HG03097 (cell line): ENCODE measurements at regions not wholly inside any gene's neighbourhood (a gene's known extent, or its start where the extent isn't known, plus 50 kb on each side); places are given as distances from the start of the nearest gene placed in this dataset.

Experiments
- ATAC-seq: cut with Tn5 transposase; IDR thresholded peaks from one replicate; pipeline ENCODE4 v1.9.1; 2021; ENCODE audit not compliant: unreplicated experiment, low FRiP score

DNA sequence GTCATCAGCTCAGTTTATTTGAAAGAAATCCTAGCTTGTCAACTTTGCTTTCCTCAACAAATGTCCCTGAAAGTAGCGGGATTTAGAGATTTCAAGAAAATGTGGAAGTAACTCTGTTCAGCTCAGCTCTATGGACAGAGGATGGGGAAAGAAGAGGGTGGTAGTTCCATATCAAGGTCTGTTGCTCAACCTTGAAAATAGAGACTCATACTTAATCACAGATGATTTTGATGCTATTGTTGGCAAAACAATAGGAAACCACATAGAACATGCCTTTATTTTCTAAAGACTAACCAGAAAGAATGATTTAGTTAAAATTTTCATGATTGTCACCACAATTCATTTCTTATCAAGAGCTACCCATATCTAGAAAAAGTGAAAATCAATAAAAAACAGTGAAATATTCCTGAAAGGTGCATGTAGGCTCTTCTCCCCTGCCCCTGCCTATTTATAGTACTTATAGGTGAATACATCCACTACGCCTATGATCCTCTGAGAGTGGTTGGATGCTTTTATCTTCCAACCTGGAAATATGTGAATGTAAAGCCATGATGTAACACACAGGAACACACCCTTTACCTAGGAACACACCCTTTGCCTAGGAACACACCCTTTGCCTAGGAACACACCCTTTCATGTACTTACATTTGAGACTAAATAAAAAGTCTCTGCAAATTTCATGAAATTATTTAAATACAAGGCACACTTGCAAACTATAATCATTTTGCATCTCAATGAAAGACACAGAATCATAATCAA lies 65.8 kb downstream of the ETAA1 start:
- ATAC-seq, result no peak

GRCh38 chr2:67463810-67464209 lies 66.7 kb downstream of the ETAA1 start:
- ATAC-seq, result no peak

DNA sequence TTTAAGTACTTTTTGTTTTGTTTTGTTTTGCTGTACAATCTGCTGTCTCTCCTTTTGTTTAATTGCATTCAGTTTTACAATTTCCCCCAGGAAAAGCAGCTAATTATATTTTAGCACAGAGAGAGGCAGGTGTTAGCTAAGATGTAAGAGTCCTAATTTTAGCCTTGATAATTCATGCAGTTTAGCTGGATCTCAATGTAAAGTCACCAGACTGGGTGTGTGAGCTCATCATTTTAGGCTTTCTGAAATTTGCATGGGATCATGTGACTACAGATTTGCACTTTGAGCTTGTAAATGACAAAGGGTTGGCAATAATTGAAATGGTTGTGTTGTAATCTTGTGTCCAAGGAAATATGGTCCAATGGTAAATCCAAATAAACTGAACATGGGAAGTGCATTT lies 68.5 kb downstream of the ETAA1 start:
- no peak for ATAC-seq

DNA sequence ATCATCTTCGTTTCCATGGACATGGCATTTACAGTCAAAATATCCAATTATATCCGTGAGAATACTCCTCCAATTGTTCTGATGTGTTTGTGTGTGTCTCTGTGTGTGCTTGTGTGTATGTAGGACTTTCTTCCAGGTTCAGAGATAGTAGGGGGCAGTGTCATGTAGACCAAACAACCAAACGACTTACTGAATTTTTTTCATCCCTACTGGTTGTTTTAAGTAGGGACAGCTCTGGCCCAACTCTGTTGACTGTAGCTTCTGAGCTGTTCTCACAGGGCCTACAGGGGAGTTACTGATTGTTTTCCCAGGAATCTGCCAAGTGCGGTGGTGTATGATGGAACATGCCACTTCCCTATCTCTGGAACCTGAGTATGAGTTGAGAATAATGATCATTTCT lies 69.6 kb downstream of the ETAA1 start:
- no peak for ATAC-seq

DNA sequence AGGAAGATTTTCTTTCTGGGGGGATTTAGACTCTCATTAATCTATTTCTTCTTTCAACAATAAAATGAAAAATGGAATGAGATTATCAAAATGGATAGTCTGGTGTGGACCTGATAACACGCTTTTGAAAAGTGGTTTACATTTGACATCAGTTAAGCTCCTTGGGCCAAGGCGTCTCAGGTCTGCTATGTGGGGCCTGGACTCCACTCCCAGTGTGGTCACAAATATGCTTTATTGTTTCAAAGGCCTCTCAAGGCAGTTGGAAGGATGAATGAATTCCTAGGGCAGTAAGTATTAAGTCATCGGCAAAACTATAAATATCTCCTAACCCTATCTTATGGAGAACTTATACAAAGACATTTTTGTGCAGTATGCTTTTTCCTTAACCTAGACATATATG lies 74.5 kb downstream of the ETAA1 start:
- no peak for ATAC-seq

DNA sequence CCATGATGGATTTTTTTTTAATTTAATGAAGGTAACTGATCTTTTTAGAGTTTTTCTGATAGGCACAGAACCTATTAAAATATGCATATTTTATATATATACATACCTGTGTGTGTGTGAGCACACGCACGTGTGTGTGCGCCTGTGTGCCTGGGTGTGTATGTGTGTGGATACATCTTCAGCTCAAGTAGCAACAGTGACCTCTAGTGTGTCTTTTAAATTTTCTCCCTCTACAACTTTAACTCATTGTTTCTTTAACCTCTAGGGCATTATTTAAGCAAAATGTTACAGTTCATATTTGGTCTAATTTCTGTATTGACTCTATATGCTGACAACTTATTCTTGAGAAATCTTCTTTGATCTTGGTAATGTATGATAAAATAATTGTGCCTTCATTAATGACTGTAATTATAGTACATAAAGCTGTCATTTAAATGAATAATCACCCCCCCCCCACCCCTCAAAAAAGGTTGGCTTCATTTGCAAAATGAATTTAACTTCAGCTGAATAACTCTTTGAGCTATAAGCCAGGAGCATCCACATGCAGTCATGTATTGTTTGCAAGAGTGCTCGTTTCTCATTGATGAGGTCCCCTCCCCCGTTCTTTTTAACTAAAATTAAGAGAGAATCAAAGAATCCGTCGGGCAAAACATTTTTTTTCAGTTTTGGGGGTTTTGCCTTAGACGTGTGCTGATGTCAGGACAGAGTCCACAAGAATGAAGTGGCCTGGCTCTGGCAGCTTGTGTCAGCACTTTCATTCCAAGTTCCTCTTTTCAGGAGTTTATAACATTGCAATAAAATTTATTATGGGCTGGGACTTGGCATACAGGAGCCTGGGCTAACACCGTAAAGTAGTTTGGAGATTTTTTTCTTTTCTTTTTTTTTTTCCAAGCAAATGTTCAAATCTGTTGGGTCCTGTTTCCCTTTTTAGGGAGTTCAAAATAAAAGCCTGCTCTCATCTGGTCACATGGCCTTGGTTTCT lies 80.0 kb downstream of the ETAA1 start:
- ATAC-seq, result no peak

DNA sequence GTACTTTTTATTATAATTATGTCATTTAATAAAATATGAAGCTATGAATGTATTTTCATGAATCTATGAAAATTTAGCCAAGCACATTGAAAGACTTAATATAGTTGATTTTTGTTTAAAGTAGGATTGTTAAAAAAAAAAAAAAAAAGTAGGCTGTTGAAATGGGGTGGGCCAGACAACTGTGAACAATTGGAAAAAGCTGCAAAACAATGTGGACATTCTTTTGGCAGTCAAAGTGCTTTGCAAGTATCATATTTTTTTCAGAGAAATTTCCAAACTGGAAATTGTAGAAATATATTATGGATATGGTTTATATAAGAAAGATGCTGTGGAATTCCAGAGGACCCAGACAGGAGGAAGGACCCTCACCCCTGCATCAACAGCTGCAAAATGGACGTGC lies 82.1 kb downstream of the ETAA1 start:
- no peak for ATAC-seq

DNA sequence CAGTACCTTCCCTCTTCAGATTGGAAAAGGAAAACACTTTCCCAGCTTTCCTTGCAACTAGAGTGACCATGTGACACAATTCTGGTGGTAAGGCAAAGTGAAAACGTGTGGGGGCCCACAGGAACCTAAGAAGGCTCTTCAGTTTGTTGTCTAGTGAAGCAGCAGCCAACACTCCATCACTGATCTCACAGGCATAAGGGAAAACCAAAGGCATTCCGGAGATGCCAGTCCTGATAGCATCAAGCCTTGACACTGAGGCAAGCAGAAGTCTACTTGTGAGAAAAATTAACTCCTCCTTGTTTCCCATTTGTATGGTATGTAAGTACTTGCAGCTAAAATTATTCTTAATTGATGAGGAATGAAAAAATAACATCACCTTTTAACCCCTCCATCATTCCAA lies 88.3 kb downstream of the ETAA1 start:
- ATAC-seq, result no peak

- no peak for ATAC-seq
These were observed 89.1 kb downstream of the ETAA1 start for GRCh38 chr2:67486041-67486796.

DNA sequence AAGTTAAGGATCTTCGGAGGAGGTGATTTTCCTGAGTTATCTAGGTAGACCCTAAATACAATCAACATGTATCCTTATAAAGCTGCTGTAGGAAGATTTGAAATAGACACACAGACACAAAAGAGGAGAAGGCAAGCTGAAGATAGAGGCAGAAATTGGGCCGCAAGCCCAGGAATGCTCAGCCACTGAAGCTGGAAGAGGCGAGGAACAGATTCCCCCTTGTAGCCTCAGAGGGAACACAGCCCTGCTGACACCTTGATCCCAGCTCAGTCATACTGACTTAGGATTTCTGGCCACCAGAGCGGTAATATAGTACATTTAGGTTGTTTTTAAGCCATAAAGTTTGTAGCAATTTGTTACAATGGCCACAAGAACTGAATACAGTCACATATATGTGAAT lies 90.9 kb downstream of the ETAA1 start:
- no peak for ATAC-seq

DNA sequence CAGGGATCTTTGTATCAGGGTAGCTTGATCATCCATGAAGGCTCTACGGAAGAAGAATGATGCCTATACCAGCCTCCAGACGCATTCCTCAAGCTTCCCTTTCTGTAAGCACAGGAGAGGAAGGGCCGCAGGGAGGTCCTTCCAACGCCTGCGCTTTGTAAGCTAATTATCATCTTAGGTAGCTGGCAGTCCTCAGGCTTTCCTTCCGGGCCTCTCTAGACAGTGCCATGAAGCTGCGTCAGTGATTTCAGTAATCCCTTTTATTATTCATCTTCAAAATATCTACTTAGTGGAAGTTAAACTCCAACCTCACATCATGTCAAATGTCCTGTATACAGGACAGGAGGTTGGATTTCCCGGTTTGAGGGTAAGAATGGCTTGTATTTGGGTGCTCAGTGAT lies 92.3 kb downstream of the ETAA1 start:
- no peak for ATAC-seq

DNA sequence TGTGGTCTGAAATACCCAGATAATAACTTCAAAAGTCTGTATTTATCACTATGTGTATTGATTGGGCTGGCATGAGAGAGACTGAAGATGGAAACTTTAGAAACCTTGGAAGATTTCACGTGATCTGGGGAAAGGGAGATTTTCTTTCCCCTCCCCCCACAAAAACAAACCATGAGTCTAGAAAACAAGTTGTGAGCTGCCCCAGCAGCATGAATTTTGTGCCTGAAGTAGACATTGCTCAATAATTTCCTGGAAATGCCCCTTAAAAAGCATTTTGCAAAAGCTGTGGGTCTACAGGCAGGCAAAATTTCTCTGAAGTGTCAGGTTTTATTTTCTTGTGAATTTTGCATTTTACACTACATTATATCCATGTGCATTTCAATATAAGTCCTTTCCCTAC lies 101.8 kb downstream of the ETAA1 start:
- ATAC-seq, result no peak

GRCh38 chr2:67499989-67500388 lies 102.9 kb downstream of the ETAA1 start:
- no peak for ATAC-seq

DNA sequence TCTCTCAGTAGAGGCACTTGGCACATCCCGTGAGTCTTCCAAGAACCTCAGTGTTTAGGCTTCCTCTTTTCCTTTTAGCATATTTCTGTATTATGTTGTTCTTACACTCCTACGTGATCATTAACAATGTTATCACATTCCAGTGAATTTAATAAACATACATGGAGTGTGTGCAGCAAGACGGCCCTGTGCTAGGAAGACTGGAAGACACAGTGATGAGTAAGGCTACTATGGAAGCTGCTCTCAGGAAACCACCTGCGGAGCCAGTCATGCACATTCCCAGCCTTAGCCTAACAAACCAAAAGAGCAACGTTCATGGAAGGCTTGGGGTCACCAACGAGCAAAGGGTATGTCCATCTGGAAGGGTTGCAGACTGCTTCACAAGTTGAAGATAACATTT lies 103.4 kb downstream of the ETAA1 start:
- no peak for ATAC-seq

GRCh38 chr2:67502346-67503065 lies 105.4 kb downstream of the ETAA1 start:
- ATAC-seq, result no peak

DNA sequence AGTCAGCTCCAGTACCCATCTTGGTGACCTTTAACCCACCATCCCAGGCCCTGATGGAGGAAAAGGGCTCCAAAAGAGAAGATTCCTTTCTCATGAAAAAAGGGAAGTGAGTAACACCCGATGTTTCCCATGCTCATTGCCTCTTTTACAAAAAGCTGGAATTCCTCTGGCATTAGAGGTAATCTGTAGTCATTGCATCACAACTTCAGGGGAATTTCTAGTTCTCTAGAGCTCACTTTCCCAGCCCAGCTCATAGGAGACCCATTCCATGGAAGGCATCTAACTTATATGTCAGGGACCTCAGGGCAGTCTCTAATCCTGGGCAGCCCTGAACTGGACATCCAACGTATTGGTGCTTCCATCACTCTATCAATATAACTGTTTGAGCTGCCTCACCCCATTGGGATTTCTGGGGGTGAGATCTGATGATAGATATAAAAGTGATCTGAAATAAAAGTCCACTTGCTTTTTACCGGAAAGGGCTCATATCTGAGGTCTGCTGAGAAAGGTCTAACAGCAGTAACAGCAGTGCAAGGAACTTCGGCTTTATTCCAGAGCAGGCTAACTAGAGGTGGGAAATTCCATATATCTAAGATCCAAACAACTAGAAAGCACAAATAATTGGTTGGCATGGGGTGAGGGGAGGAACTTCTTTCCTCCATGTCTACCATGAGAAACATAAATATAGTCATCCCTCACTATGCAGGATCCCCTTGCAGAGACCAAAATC lies 106.1 kb downstream of the ETAA1 start:
- ATAC-seq, result no peak

DNA sequence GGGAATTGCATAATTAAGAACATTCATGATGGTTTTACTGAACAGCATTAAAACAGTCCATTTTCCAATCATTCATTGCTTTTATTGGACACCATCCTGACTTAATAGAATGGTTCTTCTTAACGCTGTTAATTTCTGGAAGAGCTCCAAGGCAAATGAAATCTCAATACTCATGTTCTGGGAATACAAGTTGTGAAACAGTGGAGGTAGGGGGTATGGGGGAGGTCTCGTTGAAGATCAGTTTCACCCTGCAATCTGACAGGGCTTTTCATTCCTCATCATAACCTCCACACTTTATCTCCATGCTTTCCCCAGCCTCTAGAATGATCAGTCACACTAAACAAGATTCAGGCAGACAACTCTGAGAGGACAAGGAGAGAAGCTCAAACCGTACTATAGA lies 113.6 kb downstream of the ETAA1 start:
- no peak for ATAC-seq

DNA sequence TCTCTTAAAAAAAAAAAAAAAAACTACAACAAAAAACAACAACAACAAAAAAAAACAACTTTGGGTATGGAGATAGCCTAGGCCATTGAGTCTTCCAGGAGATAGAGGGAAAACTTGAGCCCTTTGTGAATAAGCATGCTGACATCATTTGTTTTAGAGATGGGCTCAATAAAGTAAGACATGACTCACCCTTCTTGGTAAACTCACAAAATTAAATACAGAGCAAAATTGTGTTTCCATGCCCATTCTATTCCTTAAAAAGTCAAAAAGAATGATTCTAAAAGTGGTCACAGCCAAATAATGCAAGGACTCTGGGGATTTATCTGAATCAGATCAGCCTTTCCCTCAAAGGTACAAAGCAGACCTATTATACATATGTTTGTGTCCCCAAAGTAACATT lies 117.4 kb downstream of the ETAA1 start:
- no peak for ATAC-seq

DNA sequence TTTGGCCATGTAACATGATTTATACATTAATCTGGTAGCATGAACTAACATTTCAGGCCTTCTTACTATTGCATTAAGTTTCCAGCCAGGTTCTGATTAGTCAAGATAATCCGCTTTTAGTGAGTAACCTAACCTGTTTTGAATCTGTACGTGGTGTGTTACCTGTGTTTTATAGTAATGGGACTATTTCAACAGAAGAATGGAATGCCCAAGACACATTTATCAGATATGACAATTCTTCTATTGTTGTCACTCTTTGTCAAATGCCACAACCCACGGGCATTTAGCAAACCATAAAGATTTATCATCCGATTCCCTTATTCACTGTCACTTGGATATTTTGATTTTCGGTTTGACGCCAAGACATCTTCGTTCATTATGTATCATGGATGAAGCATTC lies 117.9 kb downstream of the ETAA1 start:
- no peak for ATAC-seq

- no peak for ATAC-seq
These were observed 118.4 kb downstream of the ETAA1 start for GRCh38 chr2:67515538-67515937.
